ENCODE measurements at regions not wholly inside any gene's neighbourhood (a gene's known extent, or its start where the extent isn't known, plus 50 kb on each side); places are given as distances from the start of the nearest gene placed in this dataset.

GRCh38 chrX:87049567-87049966, 468.0 kb upstream of the KLHL4 start:
- H3K4me3 ChIP-seq = no peak overlapping the region
- intact Hi-C loops (cut with DNase I) = no loop called here
- H3K27ac ChIP-seq = no peak overlapping the region
- H3K9me3 ChIP-seq = no peaks in the 10 kb centered on the region
- H3K27me3 ChIP-seq = no peaks in the 10 kb centered on the region
- no peaks in the 10 kb centered on the region for H3K4me1 ChIP-seq
- no peaks in the 10 kb centered on the region for H3K36me3 ChIP-seq
- no peak for DNase-seq (ENCODE audit: low spot score in 2 of 2)
- no peak for TF ChIP-seq CTCF (IDR thresholded peaks at IDR 0.05)

- no peak for TF ChIP-seq CTCF (IDR thresholded peaks at IDR 0.05)
These were observed 454.0 kb upstream of the KLHL4 start for GRCh38 chrX:87063642-87064041.

GRCh38 chrX:87064502-87064901, 453.1 kb upstream of the KLHL4 start:
- intact Hi-C loops (cut with DNase I) = no loop called here
- DNase-seq (ENCODE audit: low spot score in 2 of 2) = no peak
- Histone ChIP-seq H3K9me3 (no peaks in the 10 kb centered on the region), H3K36me3 (no peaks in the 10 kb centered on the region), H3K27me3 (no peaks in the 10 kb centered on the region), H3K4me1 (no peaks in the 10 kb centered on the region), H3K4me3 (no peak overlapping the region), H3K27ac (no peak overlapping the region)
- TF ChIP-seq CTCF (IDR thresholded peaks at IDR 0.05) = no peak

More at GRCh38 chrX:87063642-87064041, 454.0 kb upstream of the KLHL4 start:
- Histone ChIP-seq H3K27ac (no peak overlapping the region), H3K4me1 (no peaks in the 10 kb centered on the region), H3K9me3 (no peaks in the 10 kb centered on the region), H3K4me3 (no peak overlapping the region), H3K27me3 (no peaks in the 10 kb centered on the region), H3K36me3 (no peaks in the 10 kb centered on the region)
- no peak for DNase-seq (ENCODE audit: low spot score in 2 of 2)
- intact Hi-C loops (cut with DNase I) = no loop called here

- Histone ChIP-seq H3K27me3 (no peaks in the 10 kb centered on the region), H3K36me3 (no peaks in the 10 kb centered on the region), H3K4me1 (no peaks in the 10 kb centered on the region), H3K27ac (no peak overlapping the region), H3K4me3 (no peak overlapping the region), H3K9me3 (no peaks in the 10 kb centered on the region)
- DNase-seq (ENCODE audit: low spot score in 2 of 2) = no peak
- no peak for TF ChIP-seq CTCF (IDR thresholded peaks at IDR 0.05)
- intact Hi-C loops (cut with DNase I) = no loop called here
These were observed 449.7 kb upstream of the KLHL4 start for GRCh38 chrX:87067795-87068369.

GRCh38 chrX:87078231-87078630, 439.4 kb upstream of the KLHL4 start:
- DNase-seq (ENCODE audit: low spot score in 2 of 2) = no peak
- intact Hi-C loops (cut with DNase I) = no loop called here
- Histone ChIP-seq H3K9me3 (no peaks in the 10 kb centered on the region), H3K4me1 (no peaks in the 10 kb centered on the region), H3K4me3 (no peak overlapping the region), H3K27ac (no peak overlapping the region), H3K36me3 (no peaks in the 10 kb centered on the region), H3K27me3 (no peaks in the 10 kb centered on the region)
- no peak for TF ChIP-seq CTCF (IDR thresholded peaks at IDR 0.05)

GRCh38 chrX:87098477-87098876, 419.1 kb upstream of the KLHL4 start:
- no peaks in the 10 kb centered on the region for H3K4me1 ChIP-seq
- H3K27ac ChIP-seq = no peak overlapping the region
- no peak for TF ChIP-seq CTCF (IDR thresholded peaks at IDR 0.05)
- intact Hi-C loops (cut with DNase I) = no loop called here
- no peak for DNase-seq (ENCODE audit: low spot score in 2 of 2)
- H3K36me3 ChIP-seq = no peaks in the 10 kb centered on the region
- H3K27me3 ChIP-seq = no peaks in the 10 kb centered on the region
- no peak overlapping the region for H3K4me3 ChIP-seq
- no peaks in the 10 kb centered on the region for H3K9me3 ChIP-seq

Data from ascending aorta (tissue), 2 donors.